Mesothelial cell of epicardium (in vitro differentiated cells): ENCODE measurements at regions not wholly inside any gene's neighbourhood (a gene's known extent, or its start where the extent isn't known, plus 50 kb on each side); places are given as distances from the start of the nearest gene placed in this dataset.

Experiments used
- DNase-seq, 2 experiments: peaks; one replicate each; pipeline ENCODE4 v3.0.0; 2021; ENCODE audit warnings: low spot score in 2 of 2; ENCODE audit not compliant: unreplicated experiment in 2 of 2
- H3K27ac Mint-ChIP-seq: 2 replicates; pipeline ENCODE4 v1.8.0; 2021; ENCODE audit warnings: mixed read lengths
- H3K27me3 Mint-ChIP-seq: 2 replicates; pipeline ENCODE4 v1.8.0; 2021; ENCODE audit warnings: low read depth, mixed read lengths
- H3K36me3 Mint-ChIP-seq: 2 replicates; pipeline ENCODE4 v1.8.0; 2021; ENCODE audit warnings: mixed read lengths
- H3K4me1 Mint-ChIP-seq: 2 replicates; pipeline ENCODE4 v1.8.0; 2021; ENCODE audit warnings: mixed read lengths
- H3K4me3 Mint-ChIP-seq: 2 replicates; pipeline ENCODE4 v1.8.0; 2021; ENCODE audit warnings: mild to moderate bottlenecking, moderate library complexity, mixed read lengths
- H3K9me3 Mint-ChIP-seq: 2 replicates; pipeline ENCODE4 v1.8.0; 2021; ENCODE audit warnings: mixed read lengths
- CTCF ChIP-seq: fragments of 200-600 bp; sonication (generic); IDR thresholded peaks from one replicate; pipeline ENCODE4 v1.5.0; 2021; ENCODE audit warnings: antibody characterized with exemption; ENCODE audit not compliant: unreplicated experiment

GRCh38 chr2:33839791-33840190 is 240.7 kb upstream of the FAM98A start:
- no peak for DNase-seq
- H3K4me3 Mint-ChIP-seq: no peak overlapping the region
- H3K27me3 Mint-ChIP-seq: no peaks in the 10 kb centered on the region
- no peaks in the 10 kb centered on the region for H3K4me1 Mint-ChIP-seq
- H3K27ac Mint-ChIP-seq: no peak overlapping the region
- TF ChIP-seq CTCF: no peak
- no peaks in the 10 kb centered on the region for H3K9me3 Mint-ChIP-seq
- H3K36me3 Mint-ChIP-seq: no peaks in the 10 kb centered on the region

GRCh38 chr2:33836628-33837027 is 237.5 kb upstream of the FAM98A start:
- no peak overlapping the region for H3K27ac Mint-ChIP-seq
- H3K4me3 Mint-ChIP-seq: no peak overlapping the region
- peaks cover under 1% of the 10 kb centered on the region for H3K9me3 Mint-ChIP-seq
- H3K27me3 Mint-ChIP-seq: no peaks in the 10 kb centered on the region
- H3K4me1 Mint-ChIP-seq: peaks cover under 1% of the 10 kb centered on the region
- H3K36me3 Mint-ChIP-seq: no peaks in the 10 kb centered on the region
- no peak for DNase-seq
- no peak for TF ChIP-seq CTCF

GRCh38 chr2:33835911-33836310 is 236.8 kb upstream of the FAM98A start:
- DNase-seq: no peak
- Mint-ChIP-seq H3K27me3 (no peaks in the 10 kb centered on the region), H3K36me3 (no peaks in the 10 kb centered on the region), H3K4me3 (no peak overlapping the region), H3K9me3 (peaks cover 4% of the 10 kb centered on the region), H3K4me1 (peaks cover 1% of the 10 kb centered on the region), H3K27ac (no peak overlapping the region)
- TF ChIP-seq CTCF: no peak

- no peak for DNase-seq
- Mint-ChIP-seq H3K36me3 (no peaks in the 10 kb centered on the region), H3K9me3 (peaks cover 9% of the 10 kb centered on the region), H3K4me3 (no peak overlapping the region), H3K27me3 (no peaks in the 10 kb centered on the region), H3K4me1 (no peaks in the 10 kb centered on the region), H3K27ac (no peak overlapping the region)
- TF ChIP-seq CTCF: no peak
Measured at GRCh38 chr2:33822964-33823363, 223.9 kb upstream of the FAM98A start.

GRCh38 chr2:33812707-33813106 is 213.6 kb upstream of the FAM98A start:
- Mint-ChIP-seq H3K27ac (no peak overlapping the region), H3K36me3 (no peaks in the 10 kb centered on the region), H3K27me3 (no peaks in the 10 kb centered on the region), H3K4me3 (no peak overlapping the region), H3K4me1 (peaks cover 7% of the 10 kb centered on the region), H3K9me3 (no peaks in the 10 kb centered on the region)
- no peak for DNase-seq
- TF ChIP-seq CTCF: no peak
